DOHH2 (cell line): ENCODE measurements at regions not wholly inside any gene's neighbourhood (a gene's known extent, or its start where the extent isn't known, plus 50 kb on each side); places are given as distances from the start of the nearest gene placed in this dataset.

Experiments used
- H3F3A ChIP-seq: fragments of 200-600 bp; sonication (generic), shearing (Covaris generic); 2 replicates; pipeline ENCODE4 v1.6.0; 2016; ENCODE audit warnings: antibody characterized with exemption, mild to moderate bottlenecking; ENCODE audit not compliant: control insufficient read depth, insufficient read depth
- H3K27ac ChIP-seq: fragments of 200-600 bp; sonication (generic); 2 replicates; pipeline ENCODE4 v1.5.1; 2014; ENCODE audit warnings: low read depth, mild to moderate bottlenecking, low read length, moderate library complexity
- H3K27me3 ChIP-seq: fragments of 200-600 bp; sonication (generic); 2 replicates; pipeline ENCODE4 v1.6.1; 2014; ENCODE audit warnings: mild to moderate bottlenecking, low read length, mixed read lengths; ENCODE audit not compliant: control insufficient read depth
- H3K36me3 ChIP-seq: fragments of 200-600 bp; sonication (generic); 2 replicates; pipeline ENCODE4 v1.6.1; 2014; ENCODE audit warnings: mild to moderate bottlenecking, low read length, moderate library complexity, mixed read lengths; ENCODE audit not compliant: control insufficient read depth
- H3K4me1 ChIP-seq: fragments of 200-600 bp; sonication (generic); 2 replicates; pipeline ENCODE4 v1.6.1; 2014; ENCODE audit warnings: mild to moderate bottlenecking, low read length, mixed read lengths; ENCODE audit not compliant: control insufficient read depth
- H3K4me2 ChIP-seq: fragments of 200-600 bp; sonication (generic); 2 replicates; pipeline ENCODE4 v1.6.0; 2014; ENCODE audit warnings: mild to moderate bottlenecking, low read length, moderate library complexity
- H3K4me3 ChIP-seq: fragments of 200-600 bp; sonication (generic); 2 replicates; pipeline ENCODE4 v1.5.1; 2014; ENCODE audit warnings: mild to moderate bottlenecking, low read length, mixed read lengths
- H3K79me2 ChIP-seq: fragments of 200-600 bp; sonication (generic); 2 replicates; pipeline ENCODE4 v1.6.1; 2014; ENCODE audit warnings: mild to moderate bottlenecking, low read length, mixed read lengths; ENCODE audit not compliant: control insufficient read depth
- H3K9me2 ChIP-seq: fragments of 200-600 bp; sonication (generic); replicated peaks from 2 replicates; pipeline ENCODE4 v1.6.1; 2014; ENCODE audit warnings: mild to moderate bottlenecking, low read length, mixed read lengths; ENCODE audit not compliant: control insufficient read depth
- H3K9me3 ChIP-seq: fragments of 200-600 bp; sonication (generic); 2 replicates; pipeline ENCODE4 v1.6.1; 2014; ENCODE audit warnings: antibody characterized with exemption, low read length, mixed read lengths; ENCODE audit not compliant: control insufficient read depth, insufficient read depth
- H4K20me1 ChIP-seq: fragments of 200-600 bp; sonication (generic); 2 replicates; pipeline ENCODE4 v1.6.0; 2014; ENCODE audit warnings: low read depth, mild to moderate bottlenecking, antibody characterized with exemption, low read length, moderate library complexity; ENCODE audit not compliant: control insufficient read depth, insufficient read depth
- CTCF ChIP-seq: fragments of 200-600 bp; sonication (generic); IDR thresholded peaks from one replicate; pipeline ENCODE4 v1.5.1; 2014; ENCODE audit warnings: antibody characterized with exemption, mild to moderate bottlenecking, low read depth, low read length; ENCODE audit not compliant: poor library complexity, severe bottlenecking
- EZH2phosphoT487 ChIP-seq: fragments of 200-600 bp; sonication (generic); IDR thresholded peaks from 2 replicates; pipeline ENCODE4 v1.6.1; 2017; ENCODE audit warnings: borderline replicate concordance, mild to moderate bottlenecking, antibody characterized with exemption, low read length, moderate library complexity, mixed read lengths

DNA sequence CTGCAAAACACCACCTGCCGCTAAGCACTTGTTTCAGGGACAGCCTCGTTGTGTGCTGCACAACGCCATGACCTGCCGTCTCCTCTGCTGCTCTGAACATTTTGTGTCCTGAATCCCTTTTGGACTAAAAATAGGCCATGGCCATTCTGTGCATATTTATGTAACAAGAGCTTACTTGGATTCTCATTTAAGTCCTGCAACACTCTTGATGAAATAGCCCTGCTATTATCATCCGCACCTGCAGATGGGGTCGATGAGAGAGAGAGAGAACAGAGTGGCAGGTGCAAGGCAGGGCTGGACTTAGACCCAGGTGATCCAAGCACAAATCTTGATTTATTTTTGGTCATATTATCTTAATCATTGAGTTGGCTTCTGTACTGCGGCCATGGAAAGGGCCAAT is 121.2 kb upstream of the PRKCQ start:
- no peaks in the 10 kb centered on the region for H3K9me2 ChIP-seq
- H3K27ac ChIP-seq, result no peak overlapping the region
- no peaks in the 10 kb centered on the region for H4K20me1 ChIP-seq
- no peaks in the 10 kb centered on the region for H3K79me2 ChIP-seq
- TF ChIP-seq CTCF, result peak; percentile 23
- no peak for TF ChIP-seq EZH2phosphoT487
- no peaks in the 10 kb centered on the region for H3K36me3 ChIP-seq
- no peaks in the 10 kb centered on the region; the same call in none of the 2 replicates for H3K27me3 ChIP-seq
- H3K4me3 ChIP-seq, result no peak overlapping the region
- no peaks in the 10 kb centered on the region for H3K4me1 ChIP-seq
- H3K9me3 ChIP-seq, result no peaks in the 10 kb centered on the region
- H3K4me2 ChIP-seq, result no peak overlapping the region
- no peaks in the 10 kb centered on the region for H3F3A ChIP-seq

DNA sequence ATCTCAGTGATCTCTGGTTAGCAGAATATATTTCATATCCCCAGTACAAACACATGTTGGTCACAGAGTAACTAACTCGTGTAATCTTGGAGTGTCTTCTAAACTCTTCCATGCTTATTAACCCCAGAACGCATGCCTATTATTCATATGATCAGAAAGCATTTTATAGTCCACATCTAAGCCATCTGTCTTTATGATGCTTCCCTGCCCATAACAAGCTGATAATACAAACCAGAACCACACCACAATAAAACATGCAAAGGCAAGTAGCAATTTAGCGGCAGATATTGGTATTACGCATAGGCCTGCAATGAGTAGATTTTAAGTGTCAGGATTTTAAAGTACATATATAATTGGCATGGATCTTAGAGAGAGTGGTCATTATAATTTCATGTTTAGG is 120.0 kb upstream of the PRKCQ start:
- no peak for TF ChIP-seq EZH2phosphoT487
- TF ChIP-seq CTCF, result no peak
- H3K9me2 ChIP-seq, result no peaks in the 10 kb centered on the region
- no peak overlapping the region for H3K27ac ChIP-seq
- H3K4me1 ChIP-seq, result no peaks in the 10 kb centered on the region
- H3K4me2 ChIP-seq, result no peak overlapping the region
- no peaks in the 10 kb centered on the region for H3F3A ChIP-seq
- no peaks in the 10 kb centered on the region for H4K20me1 ChIP-seq
- H3K79me2 ChIP-seq, result no peaks in the 10 kb centered on the region
- no peak overlapping the region for H3K4me3 ChIP-seq
- no peaks in the 10 kb centered on the region for H3K36me3 ChIP-seq
- H3K9me3 ChIP-seq, result no peaks in the 10 kb centered on the region
- H3K27me3 ChIP-seq, result no peaks in the 10 kb centered on the region; the same call in none of the 2 replicates

DNA sequence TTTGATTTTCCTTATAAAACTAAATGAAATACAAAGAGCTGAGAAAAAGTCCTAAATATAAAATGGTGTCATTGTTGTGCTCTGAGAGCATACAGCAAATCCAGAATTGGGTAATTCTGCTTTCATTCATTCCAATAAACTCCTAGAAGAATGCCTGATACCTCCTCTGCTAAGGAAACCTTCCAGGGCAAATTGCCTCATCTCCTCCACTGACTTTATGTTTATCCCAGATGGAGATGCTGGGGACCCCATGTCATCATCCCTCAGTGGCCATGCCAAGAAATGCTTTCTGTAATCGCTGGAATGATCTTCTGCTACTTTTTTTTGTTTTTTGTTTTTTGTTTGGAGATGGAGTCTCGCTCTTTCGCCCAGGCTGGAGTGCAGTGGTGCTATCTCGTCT is 119.3 kb upstream of the PRKCQ start:
- no peak overlapping the region for H3K27ac ChIP-seq
- H3K79me2 ChIP-seq, result no peaks in the 10 kb centered on the region
- no peaks in the 10 kb centered on the region for H3K9me3 ChIP-seq
- no peak overlapping the region for H3K4me3 ChIP-seq
- no peaks in the 10 kb centered on the region; the same call in none of the 2 replicates for H3K27me3 ChIP-seq
- H3F3A ChIP-seq, result no peaks in the 10 kb centered on the region
- H3K36me3 ChIP-seq, result no peaks in the 10 kb centered on the region
- no peak for TF ChIP-seq CTCF
- no peak for TF ChIP-seq EZH2phosphoT487
- H3K4me1 ChIP-seq, result no peaks in the 10 kb centered on the region
- H3K9me2 ChIP-seq, result no peaks in the 10 kb centered on the region
- H4K20me1 ChIP-seq, result no peaks in the 10 kb centered on the region
- H3K4me2 ChIP-seq, result no peak overlapping the region

GRCh38 chr10:6695519-6695918 is 115.4 kb upstream of the PRKCQ start:
- H3F3A ChIP-seq, result no peaks in the 10 kb centered on the region
- H3K4me2 ChIP-seq, result no peak overlapping the region
- H4K20me1 ChIP-seq, result no peaks in the 10 kb centered on the region
- H3K27me3 ChIP-seq, result peaks cover 4% of the 10 kb centered on the region
- H3K4me3 ChIP-seq, result no peak overlapping the region
- H3K79me2 ChIP-seq, result no peaks in the 10 kb centered on the region
- no peaks in the 10 kb centered on the region for H3K9me2 ChIP-seq
- no peaks in the 10 kb centered on the region for H3K4me1 ChIP-seq
- TF ChIP-seq CTCF (no peak), EZH2phosphoT487 (no peak)
- H3K27ac ChIP-seq, result no peak overlapping the region
- H3K9me3 ChIP-seq, result no peaks in the 10 kb centered on the region
- H3K36me3 ChIP-seq, result no peaks in the 10 kb centered on the region
